ENCODE measurements at regions not wholly inside any gene's neighbourhood (a gene's known extent, or its start where the extent isn't known, plus 50 kb on each side); places are given as distances from the start of the nearest gene placed in this dataset.
"Not testable (repeated sequence)": the region's sequence is repeated elsewhere in the genome, so short reads cannot be mapped to it uniquely, and the experiment has no call there.

- DNase-seq (ENCODE audit: low spot score) (no peak), ATAC-seq (ENCODE audit: low read depth) (no peak)
- Histone ChIP-seq H3K4me1 (ENCODE audit: insufficient read depth, poor library complexity, severe bottlenecking) (no peaks in the 10 kb centered on the region), H3K27me3 (ENCODE audit: insufficient read depth, poor library complexity, severe bottlenecking) (peaks cover 3% of the 10 kb centered on the region), H3K4me3 (ENCODE audit: severe bottlenecking) (no peak overlapping the region), H3K27ac (ENCODE audit: poor library complexity, severe bottlenecking) (no peak overlapping the region), H3K36me3 (ENCODE audit: low read depth) (no peaks in the 10 kb centered on the region), H3K9me3 (ENCODE audit: severe bottlenecking) (no peaks in the 10 kb centered on the region)
- TF ChIP-seq, protein P1, sequence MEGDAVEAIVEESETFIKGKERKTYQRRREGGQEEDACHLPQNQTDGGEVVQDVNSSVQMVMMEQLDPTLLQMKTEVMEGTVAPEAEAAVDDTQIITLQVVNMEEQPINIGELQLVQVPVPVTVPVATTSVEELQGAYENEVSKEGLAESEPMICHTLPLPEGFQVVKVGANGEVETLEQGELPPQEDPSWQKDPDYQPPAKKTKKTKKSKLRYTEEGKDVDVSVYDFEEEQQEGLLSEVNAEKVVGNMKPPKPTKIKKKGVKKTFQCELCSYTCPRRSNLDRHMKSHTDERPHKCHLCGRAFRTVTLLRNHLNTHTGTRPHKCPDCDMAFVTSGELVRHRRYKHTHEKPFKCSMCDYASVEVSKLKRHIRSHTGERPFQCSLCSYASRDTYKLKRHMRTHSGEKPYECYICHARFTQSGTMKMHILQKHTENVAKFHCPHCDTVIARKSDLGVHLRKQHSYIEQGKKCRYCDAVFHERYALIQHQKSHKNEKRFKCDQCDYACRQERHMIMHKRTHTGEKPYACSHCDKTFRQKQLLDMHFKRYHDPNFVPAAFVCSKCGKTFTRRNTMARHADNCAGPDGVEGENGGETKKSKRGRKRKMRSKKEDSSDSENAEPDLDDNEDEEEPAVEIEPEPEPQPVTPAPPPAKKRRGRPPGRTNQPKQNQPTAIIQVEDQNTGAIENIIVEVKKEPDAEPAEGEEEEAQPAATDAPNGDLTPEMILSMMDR (IDR thresholded peaks at IDR 0.05; ENCODE audit: poor library complexity, severe bottlenecking), result no peak
These were observed 54.4 kb upstream of the LGR5 start for GRCh38 chr12:71385155-71385554.

- DNase-seq (ENCODE audit: low spot score); H3K27me3 ChIP-seq (ENCODE audit: insufficient read depth, poor library complexity, severe bottlenecking); H3K4me3 ChIP-seq (ENCODE audit: severe bottlenecking); H3K9me3 ChIP-seq (ENCODE audit: severe bottlenecking); ATAC-seq (ENCODE audit: low read depth); H3K27ac ChIP-seq (ENCODE audit: poor library complexity, severe bottlenecking); H3K36me3 ChIP-seq (ENCODE audit: low read depth); H3K4me1 ChIP-seq (ENCODE audit: insufficient read depth, poor library complexity, severe bottlenecking): not testable (repeated sequence)
These were observed 62.8 kb upstream of the LGR5 start for GRCh38 chr12:71376711-71377355.

GRCh38 chr12:71371122-71371521 lies 68.5 kb upstream of the LGR5 start:
- H3K27me3 ChIP-seq (ENCODE audit: insufficient read depth, poor library complexity, severe bottlenecking), result no peaks in the 10 kb centered on the region
- no peak overlapping the region for H3K4me3 ChIP-seq (ENCODE audit: severe bottlenecking)
- H3K4me1 ChIP-seq (ENCODE audit: insufficient read depth, poor library complexity, severe bottlenecking), result no peaks in the 10 kb centered on the region
- DNase-seq (ENCODE audit: low spot score), result no peak
- TF ChIP-seq, protein P1 (IDR thresholded peaks at IDR 0.05; ENCODE audit: poor library complexity, severe bottlenecking), result no peak
- H3K36me3 ChIP-seq (ENCODE audit: low read depth), result no peaks in the 10 kb centered on the region
- ATAC-seq (ENCODE audit: low read depth), result no peak
- H3K27ac ChIP-seq (ENCODE audit: poor library complexity, severe bottlenecking), result no peak overlapping the region
- no peaks in the 10 kb centered on the region for H3K9me3 ChIP-seq (ENCODE audit: severe bottlenecking)

DNA sequence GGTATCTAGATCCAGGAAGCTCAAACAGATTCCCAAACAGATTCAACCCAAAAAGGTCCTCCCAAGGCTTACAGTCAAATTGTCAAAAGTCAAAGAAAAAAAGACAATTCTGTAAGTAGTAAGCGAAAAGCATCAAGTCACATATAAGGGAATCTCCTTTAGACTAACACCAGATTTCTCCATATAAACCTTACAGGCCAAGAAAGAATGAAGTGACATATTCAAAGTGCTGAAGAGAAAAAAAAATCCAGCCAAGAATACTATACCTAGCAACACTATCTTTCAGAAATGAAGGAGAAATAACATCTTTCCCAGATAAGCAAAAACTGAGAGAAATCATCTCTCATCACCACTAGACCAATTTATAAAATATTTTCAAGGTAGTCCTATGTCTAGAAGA lies 79.6 kb upstream of the LGR5 start:
- no peak for DNase-seq (ENCODE audit: low spot score)
- Histone ChIP-seq H3K4me1 (ENCODE audit: insufficient read depth, poor library complexity, severe bottlenecking) (no peaks in the 10 kb centered on the region), H3K36me3 (ENCODE audit: low read depth) (no peaks in the 10 kb centered on the region), H3K27ac (ENCODE audit: poor library complexity, severe bottlenecking) (no peak overlapping the region), H3K9me3 (ENCODE audit: severe bottlenecking) (peaks cover 2% of the 10 kb centered on the region), H3K27me3 (ENCODE audit: insufficient read depth, poor library complexity, severe bottlenecking) (no peaks in the 10 kb centered on the region), H3K4me3 (ENCODE audit: severe bottlenecking) (no peak overlapping the region)
- no peak for ATAC-seq (ENCODE audit: low read depth)
- TF ChIP-seq, protein P1 (IDR thresholded peaks at IDR 0.05; ENCODE audit: poor library complexity, severe bottlenecking), result no peak

DNA sequence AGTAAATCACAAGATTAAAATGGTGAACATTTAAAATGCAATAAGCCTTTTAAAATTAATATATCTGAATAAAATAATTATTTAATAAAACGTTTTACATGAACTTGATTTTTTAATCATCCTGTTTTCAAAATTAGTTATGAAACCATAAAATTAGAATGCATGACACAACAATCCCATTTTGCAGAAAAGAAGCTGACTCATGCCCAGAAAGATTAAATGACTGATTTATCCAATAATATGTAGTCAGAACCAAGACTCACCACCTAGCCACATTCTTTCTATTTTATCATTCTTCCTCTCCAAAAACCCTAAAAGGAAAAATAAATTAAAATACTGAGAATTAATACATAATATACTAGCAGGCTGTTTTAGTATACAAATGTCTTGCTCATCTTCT lies 83.0 kb upstream of the LGR5 start:
- Histone ChIP-seq H3K27me3 (ENCODE audit: insufficient read depth, poor library complexity, severe bottlenecking) (no peaks in the 10 kb centered on the region), H3K27ac (ENCODE audit: poor library complexity, severe bottlenecking) (no peak overlapping the region), H3K4me1 (ENCODE audit: insufficient read depth, poor library complexity, severe bottlenecking) (no peaks in the 10 kb centered on the region), H3K4me3 (ENCODE audit: severe bottlenecking) (no peak overlapping the region), H3K9me3 (ENCODE audit: severe bottlenecking) (peaks cover 2% of the 10 kb centered on the region), H3K36me3 (ENCODE audit: low read depth) (no peaks in the 10 kb centered on the region)
- ATAC-seq (ENCODE audit: low read depth) (no peak), DNase-seq (ENCODE audit: low spot score) (no peak)
- TF ChIP-seq, protein P1 (IDR thresholded peaks at IDR 0.05; ENCODE audit: poor library complexity, severe bottlenecking), result no peak

Data from RWPE2 (cell line).